GM12872 (cell line): ENCODE measurements at regions not wholly inside any gene's neighbourhood (a gene's known extent, or its start where the extent isn't known, plus 50 kb on each side); places are given as distances from the start of the nearest gene placed in this dataset.

Source experiments
- TF ChIP-seq, protein P1 (sequence below): IDR thresholded peaks from 3 replicates; pipeline ENCODE4 v1.5.1; 2011; ENCODE audit warnings: low read depth, mild to moderate bottlenecking, low read length, moderate library complexity; ENCODE audit not compliant: insufficient read depth

DNA sequence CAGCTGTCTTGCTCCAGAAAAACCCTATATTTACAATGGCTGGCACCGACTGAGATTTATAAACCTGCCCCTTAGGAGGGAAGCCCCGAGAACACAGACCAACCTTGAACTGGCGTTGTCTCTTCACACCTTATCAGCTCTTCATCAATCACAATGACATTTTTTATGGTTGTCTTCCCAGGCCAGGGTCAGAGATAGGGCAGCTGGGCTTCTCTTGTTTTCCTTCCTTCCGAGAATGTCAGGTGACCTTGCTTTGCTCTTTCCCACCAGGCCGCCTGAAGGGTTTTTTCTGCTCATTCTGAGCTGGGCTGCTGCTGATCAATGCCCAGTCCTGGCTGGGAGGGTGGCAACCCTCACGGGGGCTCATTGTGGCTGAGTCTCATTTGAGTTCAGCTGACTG, 619.1 kb downstream of the CCDC171 start:
- TF ChIP-seq, protein P1, sequence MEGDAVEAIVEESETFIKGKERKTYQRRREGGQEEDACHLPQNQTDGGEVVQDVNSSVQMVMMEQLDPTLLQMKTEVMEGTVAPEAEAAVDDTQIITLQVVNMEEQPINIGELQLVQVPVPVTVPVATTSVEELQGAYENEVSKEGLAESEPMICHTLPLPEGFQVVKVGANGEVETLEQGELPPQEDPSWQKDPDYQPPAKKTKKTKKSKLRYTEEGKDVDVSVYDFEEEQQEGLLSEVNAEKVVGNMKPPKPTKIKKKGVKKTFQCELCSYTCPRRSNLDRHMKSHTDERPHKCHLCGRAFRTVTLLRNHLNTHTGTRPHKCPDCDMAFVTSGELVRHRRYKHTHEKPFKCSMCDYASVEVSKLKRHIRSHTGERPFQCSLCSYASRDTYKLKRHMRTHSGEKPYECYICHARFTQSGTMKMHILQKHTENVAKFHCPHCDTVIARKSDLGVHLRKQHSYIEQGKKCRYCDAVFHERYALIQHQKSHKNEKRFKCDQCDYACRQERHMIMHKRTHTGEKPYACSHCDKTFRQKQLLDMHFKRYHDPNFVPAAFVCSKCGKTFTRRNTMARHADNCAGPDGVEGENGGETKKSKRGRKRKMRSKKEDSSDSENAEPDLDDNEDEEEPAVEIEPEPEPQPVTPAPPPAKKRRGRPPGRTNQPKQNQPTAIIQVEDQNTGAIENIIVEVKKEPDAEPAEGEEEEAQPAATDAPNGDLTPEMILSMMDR: no peak

DNA sequence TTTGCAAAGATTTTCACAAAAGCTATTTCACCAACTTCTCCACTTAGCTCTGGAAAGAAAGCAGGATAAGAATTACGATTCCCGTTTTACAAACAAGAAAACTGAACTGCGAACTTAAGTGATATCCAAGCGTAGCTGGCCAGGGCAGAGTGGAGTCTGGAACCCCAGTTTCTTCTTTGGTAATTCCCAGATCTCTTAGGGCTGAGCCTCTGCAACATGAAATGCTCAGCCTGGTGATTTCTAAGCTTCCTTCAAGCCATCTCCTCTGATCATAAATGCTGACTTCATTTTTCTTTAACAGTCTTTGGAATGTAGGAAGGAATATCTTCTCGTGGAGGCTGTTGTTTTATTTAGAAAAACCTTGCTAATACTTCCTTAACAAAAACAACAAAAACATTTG, 620.0 kb downstream of the CCDC171 start:
- TF ChIP-seq, protein P1: no peak

DNA sequence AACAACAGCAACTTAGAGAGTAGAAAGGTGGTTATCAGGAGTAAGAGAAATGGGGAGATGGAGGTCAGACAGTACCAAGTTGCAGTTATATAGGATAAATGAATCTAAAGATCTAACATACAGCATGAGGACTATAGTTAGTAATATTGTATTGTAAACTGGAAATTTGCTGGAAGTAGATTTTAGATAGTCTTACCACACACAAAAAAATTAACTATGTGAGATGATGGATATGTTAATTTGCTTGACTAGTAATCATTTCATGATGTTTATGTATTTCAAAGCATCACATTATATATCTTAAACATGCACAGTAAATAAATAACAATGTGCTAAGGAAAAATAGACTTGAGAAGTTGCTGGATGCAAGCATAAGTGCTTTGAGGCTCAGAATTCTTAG, 622.1 kb downstream of the CCDC171 start:
- TF ChIP-seq, protein P1: no peak

DNA sequence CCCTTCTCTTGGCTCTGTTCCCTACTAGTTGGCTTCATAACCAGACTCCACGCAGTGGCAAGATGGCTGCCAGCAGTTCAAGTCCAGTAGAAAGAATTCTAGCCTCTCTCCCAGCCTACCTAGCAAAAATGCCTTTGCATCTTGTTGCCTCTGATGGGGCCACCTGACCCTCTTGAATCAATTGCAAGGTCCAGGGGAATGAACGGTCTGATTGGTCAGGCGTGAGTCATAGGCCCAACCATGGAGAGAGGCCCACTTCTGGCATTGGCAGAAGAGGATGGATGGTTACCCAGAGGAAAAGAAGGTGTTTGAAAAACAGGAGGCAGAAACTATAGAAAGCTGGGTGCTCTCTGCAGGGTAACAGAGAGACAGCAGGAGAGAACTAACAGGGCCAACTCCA, 622.6 kb downstream of the CCDC171 start:
- TF ChIP-seq, protein P1: no peak

DNA sequence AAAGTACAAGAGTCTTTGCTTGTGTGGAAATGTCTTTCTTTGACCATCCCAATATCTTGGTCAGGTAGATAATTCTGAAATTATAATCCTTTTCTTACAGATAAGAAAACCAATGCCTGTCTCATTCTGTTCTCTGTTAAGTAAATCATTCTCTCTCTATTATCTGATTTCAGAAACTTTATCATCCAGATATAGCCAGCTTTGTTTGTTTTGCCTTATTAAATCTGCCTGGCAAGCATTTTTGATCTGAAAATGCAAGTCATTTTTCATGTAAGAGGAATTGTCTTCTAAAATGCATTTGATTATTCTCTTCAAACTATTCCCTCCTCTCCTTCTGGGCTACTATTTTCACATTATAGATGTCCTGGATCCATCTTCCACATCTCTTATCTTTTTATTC, 625.5 kb downstream of the CCDC171 start:
- TF ChIP-seq, protein P1: no peak

DNA sequence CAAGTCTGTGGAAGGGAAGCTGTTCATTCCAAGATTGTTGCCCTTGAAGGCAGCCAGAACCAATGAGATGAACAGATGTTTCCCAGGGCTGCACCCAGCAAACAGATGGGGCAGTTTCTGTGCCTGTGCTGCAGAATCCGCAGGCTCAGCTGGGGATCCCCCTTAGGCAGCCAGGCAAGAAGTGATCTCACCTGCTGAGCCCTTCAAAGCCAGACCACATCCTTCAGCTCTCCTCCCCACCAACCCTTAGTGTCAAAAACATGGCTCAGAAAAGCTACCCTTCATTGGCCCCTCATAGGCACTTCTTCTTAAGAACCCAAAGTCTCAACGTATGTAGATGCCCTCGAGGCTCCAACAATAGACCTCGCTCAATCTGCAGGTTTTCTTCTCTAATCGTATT, 626.7 kb downstream of the CCDC171 start:
- TF ChIP-seq, protein P1: no peak

DNA sequence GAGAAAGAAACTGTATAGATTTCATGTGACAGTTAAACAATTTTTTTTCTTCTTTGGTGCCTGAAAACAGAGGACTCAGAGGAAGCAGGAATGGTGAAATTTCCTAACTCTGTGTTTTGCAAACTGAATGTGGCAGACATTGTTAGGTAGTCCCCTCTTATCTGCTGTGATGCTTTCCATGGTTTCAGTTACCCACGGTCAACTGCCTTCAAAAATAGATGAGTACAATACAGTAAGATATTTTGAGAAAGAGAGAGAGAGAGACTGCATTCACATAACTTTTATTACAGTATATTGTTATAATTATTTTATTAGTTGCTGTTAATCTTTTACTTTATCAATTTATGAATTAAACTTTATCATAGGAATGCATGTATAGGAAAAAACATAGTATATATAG, 627.2 kb downstream of the CCDC171 start:
- TF ChIP-seq, protein P1: no peak

DNA sequence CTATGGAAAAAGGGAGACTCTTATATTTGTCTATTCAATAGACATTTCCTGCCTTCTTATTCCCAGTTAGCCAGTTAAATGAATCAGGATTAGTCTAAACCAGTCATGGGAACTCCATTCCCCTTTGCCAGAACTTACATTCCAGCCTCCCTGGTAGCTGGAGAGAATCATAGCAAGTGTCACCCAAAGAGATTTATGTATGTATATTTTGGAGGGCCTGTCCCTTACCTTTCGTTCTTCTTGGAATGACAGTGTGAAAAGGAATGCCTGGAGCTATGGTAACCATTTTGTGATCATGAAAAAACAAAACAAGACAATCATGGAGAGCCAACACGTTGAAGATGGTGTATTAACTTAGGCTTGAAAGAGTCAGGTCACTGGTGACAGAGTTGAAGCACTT, 627.7 kb downstream of the CCDC171 start:
- TF ChIP-seq, protein P1: no peak
